OCI-LY7 (cell line): ENCODE measurements at regions not wholly inside any gene's neighbourhood (a gene's known extent, or its start where the extent isn't known, plus 50 kb on each side); places are given as distances from the start of the nearest gene placed in this dataset.

Experiments
- BruUV-seq: library from RNA; stranded (reverse); fragments of 400-500 nt; replicated peaks from 2 replicates; lab custom pipeline; 2021; lab: Mats Ljungman, UMichigan
- CTCF ChIA-PET: fragments of 300-600 bp; sonication (Branson Sonifier 250); formaldehyde crosslinking; loops from one replicate; lab custom pipeline; 2022; ENCODE audit warnings: antibody characterized with exemption; ENCODE audit not compliant: unreplicated experiment; lab: Charles Lee
- POLR2A ChIA-PET: fragments of 300-600 bp; sonication (Branson Sonifier 250); formaldehyde crosslinking; loops from one replicate; lab custom pipeline; 2022; ENCODE audit warnings: antibody characterized with exemption; lab: Charles Lee
- DNase-seq: peaks from one replicate; pipeline ENCODE4 v3.0.0-alpha.2; 2015; ENCODE audit warnings: low spot score
- H2AFZ ChIP-seq: fragments of 200-600 bp; sonication (generic), shearing (Covaris generic); 2 replicates; pipeline ENCODE4 v1.6.1; 2014; ENCODE audit warnings: mild to moderate bottlenecking, antibody characterized with exemption, low read length, moderate library complexity
- H3K27ac ChIP-seq: fragments of 200-600 bp; sonication (generic); 2 replicates; pipeline ENCODE4 v1.5.1; 2014; ENCODE audit warnings: mixed run types, low read depth, mild to moderate bottlenecking, moderate library complexity, low read length, inconsistent platforms; ENCODE audit not compliant: poor library complexity, severe bottlenecking
- H3K36me3 ChIP-seq: fragments of 200-600 bp; sonication (generic); 2 replicates; pipeline ENCODE4 v1.6.1; 2014; ENCODE audit warnings: mild to moderate bottlenecking, antibody characterized with exemption, low read length, moderate library complexity, mixed read lengths; ENCODE audit not compliant: insufficient read depth
- H3K4me1 ChIP-seq: fragments of 200-600 bp; sonication (generic); 2 replicates; pipeline ENCODE4 v1.5.1; 2014; ENCODE audit warnings: mild to moderate bottlenecking, low read length; ENCODE audit not compliant: insufficient read depth, poor library complexity, severe bottlenecking
- H3K4me2 ChIP-seq: fragments of 200-600 bp; sonication (generic); 2 replicates; pipeline ENCODE4 v1.6.1; 2014; ENCODE audit warnings: mild to moderate bottlenecking, low read length
- H3K4me3 ChIP-seq: fragments of 200-600 bp; sonication (generic); 2 replicates; pipeline ENCODE4 v1.5.1; 2014; ENCODE audit warnings: mild to moderate bottlenecking, low read depth, low read length; ENCODE audit not compliant: poor library complexity, severe bottlenecking
- H3K79me2 ChIP-seq: fragments of 200-600 bp; sonication (generic); 2 replicates; pipeline ENCODE4 v1.6.1; 2016; ENCODE audit warnings: low read depth, mild to moderate bottlenecking, low read length, moderate library complexity, mixed read lengths; ENCODE audit not compliant: insufficient read depth
- H3K9me2 ChIP-seq: fragments of 200-600 bp; sonication (generic); 2 replicates; pipeline ENCODE4 v1.6.1; 2016; ENCODE audit warnings: mild to moderate bottlenecking, low read length, mixed read lengths; ENCODE audit not compliant: insufficient read depth
- H3K9me3 ChIP-seq: fragments of 200-600 bp; sonication (generic); 2 replicates; pipeline ENCODE4 v1.6.1; 2014; ENCODE audit warnings: mild to moderate bottlenecking, mixed run types, low read length, mixed read lengths
- H4K20me1 ChIP-seq: fragments of 200-600 bp; sonication (generic); 2 replicates; pipeline ENCODE4 v1.6.1; 2014; ENCODE audit warnings: mild to moderate bottlenecking, antibody characterized with exemption, low read length, moderate library complexity, mixed read lengths; ENCODE audit not compliant: insufficient read depth
- EZH2phosphoT487 ChIP-seq: fragments of 200-600 bp; sonication (generic); IDR thresholded peaks from 2 replicates; pipeline ENCODE4 v1.6.1; 2018; ENCODE audit warnings: low read depth, borderline replicate concordance, mild to moderate bottlenecking, mixed run types, antibody characterized with exemption, low read length, moderate library complexity, mixed read lengths
- intact Hi-C: fragments of 100-400 bp; cut with micrococcal nuclease; formaldehyde crosslinking; loops from one replicate; pipeline ENCODE4 v1.10.0; 2022; ENCODE audit not compliant: unreplicated experiment
- TF ChIP-seq, protein P1 (sequence below): fragments of 200-600 bp; sonication (generic); conservative IDR thresholded peaks from 2 replicates; pipeline ENCODE4 v1.5.1; 2014; ENCODE audit warnings: mild to moderate bottlenecking, antibody characterized with exemption, low read length, moderate library complexity, mixed read lengths

DNA sequence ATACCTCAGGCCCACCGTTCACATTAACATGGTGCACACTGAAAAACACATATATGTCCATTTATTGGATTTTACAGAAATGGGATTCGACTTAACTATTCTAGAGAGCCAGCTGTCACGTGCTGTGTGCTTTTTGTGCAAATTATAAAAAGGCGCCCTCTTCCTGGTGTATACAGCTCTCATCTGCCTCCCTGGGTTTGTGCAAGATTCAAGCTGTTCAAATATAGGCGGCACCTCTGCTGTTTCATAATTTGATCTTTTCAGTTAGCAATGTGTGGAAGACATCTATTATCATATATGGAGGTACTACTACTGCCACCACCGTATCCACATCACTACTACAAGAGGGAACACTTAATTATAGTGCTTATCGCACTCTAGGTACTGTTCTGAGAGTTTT lies 187.6 kb downstream of the EBLN2 start:
- no peak for TF ChIP-seq EZH2phosphoT487
- TF ChIP-seq, protein P1, sequence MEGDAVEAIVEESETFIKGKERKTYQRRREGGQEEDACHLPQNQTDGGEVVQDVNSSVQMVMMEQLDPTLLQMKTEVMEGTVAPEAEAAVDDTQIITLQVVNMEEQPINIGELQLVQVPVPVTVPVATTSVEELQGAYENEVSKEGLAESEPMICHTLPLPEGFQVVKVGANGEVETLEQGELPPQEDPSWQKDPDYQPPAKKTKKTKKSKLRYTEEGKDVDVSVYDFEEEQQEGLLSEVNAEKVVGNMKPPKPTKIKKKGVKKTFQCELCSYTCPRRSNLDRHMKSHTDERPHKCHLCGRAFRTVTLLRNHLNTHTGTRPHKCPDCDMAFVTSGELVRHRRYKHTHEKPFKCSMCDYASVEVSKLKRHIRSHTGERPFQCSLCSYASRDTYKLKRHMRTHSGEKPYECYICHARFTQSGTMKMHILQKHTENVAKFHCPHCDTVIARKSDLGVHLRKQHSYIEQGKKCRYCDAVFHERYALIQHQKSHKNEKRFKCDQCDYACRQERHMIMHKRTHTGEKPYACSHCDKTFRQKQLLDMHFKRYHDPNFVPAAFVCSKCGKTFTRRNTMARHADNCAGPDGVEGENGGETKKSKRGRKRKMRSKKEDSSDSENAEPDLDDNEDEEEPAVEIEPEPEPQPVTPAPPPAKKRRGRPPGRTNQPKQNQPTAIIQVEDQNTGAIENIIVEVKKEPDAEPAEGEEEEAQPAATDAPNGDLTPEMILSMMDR = no peak
- DNase-seq = no peak
- no peak overlapping the region for H2AFZ ChIP-seq
- H3K27ac ChIP-seq = no peak overlapping the region
- no peak overlapping the region for H3K4me3 ChIP-seq
- no peaks in the 10 kb centered on the region for H3K9me2 ChIP-seq
- POLR2A ChIA-PET = no interaction called here
- H3K4me1 ChIP-seq = no peaks in the 10 kb centered on the region
- H3K9me3 ChIP-seq = no peaks in the 10 kb centered on the region
- H3K36me3 ChIP-seq = no peaks in the 10 kb centered on the region
- intact Hi-C loops = no loop called here
- CTCF ChIA-PET = no interaction called here
- no peaks in the 10 kb centered on the region for H3K79me2 ChIP-seq
- H4K20me1 ChIP-seq = no peaks in the 10 kb centered on the region
- H3K4me2 ChIP-seq = no peak overlapping the region
- no TSS peak for BruUV-seq

DNA sequence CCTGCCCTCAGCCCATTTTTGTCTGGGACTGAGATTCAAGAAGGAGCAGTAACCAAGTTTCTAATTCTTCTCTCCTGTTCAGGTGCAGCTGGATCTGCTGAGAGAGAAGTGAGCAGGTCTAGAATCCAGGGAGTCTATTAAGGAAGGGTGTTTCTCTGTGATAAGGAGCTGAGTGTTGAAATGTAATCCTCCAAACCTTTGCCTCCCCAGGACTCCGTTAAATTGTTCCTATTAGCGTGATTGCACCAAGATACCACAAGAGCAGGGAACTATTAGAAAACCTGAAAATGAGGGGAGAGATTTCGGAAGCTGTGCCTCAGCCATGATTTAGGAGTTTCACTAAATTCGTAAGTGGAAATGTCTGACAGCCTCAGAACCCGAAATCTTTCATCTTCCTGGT lies 192.6 kb downstream of the EBLN2 start:
- Histone ChIP-seq H3K79me2 (no peaks in the 10 kb centered on the region), H2AFZ (no peak overlapping the region), H3K36me3 (no peaks in the 10 kb centered on the region), H3K9me2 (no peaks in the 10 kb centered on the region), H3K4me2 (no peak overlapping the region), H4K20me1 (no peaks in the 10 kb centered on the region), H3K4me1 (no peaks in the 10 kb centered on the region), H3K9me3 (no peaks in the 10 kb centered on the region), H3K4me3 (no peak overlapping the region), H3K27ac (no peak overlapping the region)
- POLR2A ChIA-PET = no interaction called here
- no TSS peak for BruUV-seq
- DNase-seq = no peak
- intact Hi-C loops = no loop called here
- CTCF ChIA-PET = no interaction called here
- TF ChIP-seq EZH2phosphoT487 = no peak
- TF ChIP-seq, protein P1 = no peak

DNA sequence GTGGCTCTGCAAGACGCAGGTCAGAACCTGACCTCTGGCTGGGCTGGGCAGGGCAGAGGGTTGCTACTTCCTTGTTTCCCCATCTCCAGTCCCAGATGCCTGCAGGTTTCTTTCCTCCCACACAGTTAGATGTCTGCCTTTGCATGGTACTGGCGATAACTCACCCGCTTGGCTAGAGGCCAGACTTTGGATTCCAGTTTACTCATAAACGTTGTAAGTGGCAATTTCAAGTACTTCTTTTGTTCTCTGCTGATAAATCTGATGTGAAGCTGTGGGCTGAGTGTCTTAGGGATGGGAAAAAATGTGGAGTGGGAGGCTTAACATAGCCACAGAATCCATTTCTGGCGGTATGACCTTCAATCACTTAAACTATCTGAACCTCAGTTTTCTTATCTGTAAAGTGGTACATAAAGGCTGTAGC lies 194.2 kb downstream of the EBLN2 start:
- BruUV-seq = no TSS peak
- Histone ChIP-seq H3K9me2 (no peaks in the 10 kb centered on the region), H3K4me2 (no peak overlapping the region), H3K4me1 (no peaks in the 10 kb centered on the region), H2AFZ (no peak overlapping the region), H3K4me3 (no peak overlapping the region), H3K36me3 (no peaks in the 10 kb centered on the region), H3K27ac (no peak overlapping the region), H3K9me3 (no peaks in the 10 kb centered on the region), H3K79me2 (no peaks in the 10 kb centered on the region), H4K20me1 (no peaks in the 10 kb centered on the region)
- no peak for TF ChIP-seq EZH2phosphoT487
- TF ChIP-seq, protein P1 = no peak
- ChIA-PET POLR2A (no interaction called here), CTCF (no interaction called here)
- DNase-seq = no peak
- intact Hi-C loops = no loop called here
